GM23248 (cell line): ENCODE measurements at regions not wholly inside any gene's neighbourhood (a gene's known extent, or its start where the extent isn't known, plus 50 kb on each side); places are given as distances from the start of the nearest gene placed in this dataset.
"Not testable (repeated sequence)": the region's sequence is repeated elsewhere in the genome, so short reads cannot be mapped to it uniquely, and the experiment has no call there.

Experiments
- DNase-seq: peaks from one replicate; pipeline ENCODE4 v3.0.0-alpha.2; 2015
- H2AFZ ChIP-seq: fragments of 200-600 bp; sonication (generic); 2 replicates; pipeline ENCODE4 v1.6.1; 2016; ENCODE audit warnings: antibody characterized with exemption
- H3F3A ChIP-seq: fragments of 200-600 bp; sonication (generic); 2 replicates; pipeline ENCODE4 v1.6.1; 2016; ENCODE audit warnings: mild to moderate bottlenecking, antibody characterized with exemption, mixed run types; ENCODE audit not compliant: insufficient read depth
- H3K27ac ChIP-seq: fragments of 200-600 bp; sonication (generic); 2 replicates; pipeline ENCODE4 v1.5.1; 2016; ENCODE audit warnings: mild to moderate bottlenecking
- H3K27me3 ChIP-seq: fragments of 200-600 bp; sonication (generic); replicated peaks from 2 replicates; pipeline ENCODE4 v1.6.1; 2016; ENCODE audit warnings: mild to moderate bottlenecking; ENCODE audit not compliant: insufficient read depth
- H3K36me3 ChIP-seq: fragments of 200-600 bp; sonication (generic); 2 replicates; pipeline ENCODE4 v1.6.1; 2016; ENCODE audit warnings: low read depth, mild to moderate bottlenecking
- H3K4me1 ChIP-seq: fragments of 200-600 bp; sonication (generic); 2 replicates; pipeline ENCODE4 v1.6.1; 2016; ENCODE audit warnings: mild to moderate bottlenecking; ENCODE audit not compliant: insufficient read depth
- H3K4me2 ChIP-seq: fragments of 200-600 bp; sonication (generic); one replicate; pipeline ENCODE4 v1.6.1; 2016; ENCODE audit warnings: mild to moderate bottlenecking; ENCODE audit not compliant: unreplicated experiment
- H3K4me3 ChIP-seq: fragments of 200-600 bp; sonication (generic); 2 replicates; pipeline ENCODE4 v1.5.1; 2016; ENCODE audit warnings: mild to moderate bottlenecking
- H3K79me2 ChIP-seq: fragments of 200-600 bp; sonication (generic); 2 replicates; pipeline ENCODE4 v1.6.1; 2016; ENCODE audit warnings: mild to moderate bottlenecking; ENCODE audit not compliant: insufficient read depth
- H3K9ac ChIP-seq: fragments of 200-600 bp; sonication (generic); 2 replicates; pipeline ENCODE4 v1.6.1; 2016; ENCODE audit warnings: mild to moderate bottlenecking
- H3K9me2 ChIP-seq: fragments of 200-600 bp; sonication (generic); 2 replicates; pipeline ENCODE4 v1.6.1; 2016; ENCODE audit warnings: mixed run types, mild to moderate bottlenecking, moderate library complexity; ENCODE audit not compliant: insufficient read depth
- H3K9me3 ChIP-seq: fragments of 200-600 bp; sonication (generic); one replicate; pipeline ENCODE4 v1.6.1; 2017; ENCODE audit warnings: low read depth
- H4K20me1 ChIP-seq: fragments of 200-600 bp; sonication (generic); 2 replicates; pipeline ENCODE4 v1.6.0; 2016; ENCODE audit not compliant: insufficient read depth
- EZH2 ChIP-seq: fragments of 200-600 bp; sonication (generic); IDR thresholded peaks from 2 replicates; pipeline ENCODE4 v1.6.1; 2018; ENCODE audit warnings: antibody characterized with exemption, mild to moderate bottlenecking; ENCODE audit not compliant: insufficient read depth, poor library complexity, severe bottlenecking
- EZH2phosphoT487 ChIP-seq: fragments of 200-600 bp; sonication (generic); IDR thresholded peaks from 2 replicates; pipeline ENCODE4 v1.6.1; 2018; ENCODE audit warnings: antibody characterized with exemption, moderate library complexity, mild to moderate bottlenecking, low read depth; ENCODE audit not compliant: insufficient read depth
- WGBS, 2 experiments: methylation state at CpG; one replicate each; pipeline ENCODE4 v1.1.6; 2015 to 2017; ENCODE audit warnings: low lambda C conversion rate in 2 of 2, low coverage in 1 of 2; ENCODE audit errors: missing lambda C conversion rate in 2 of 2; 5-methylcytosine and 5-hydroxymethylcytosine counted together
- in situ Hi-C: fragments of 300-500 bp; cut with MboI; formaldehyde crosslinking; loops from 2 replicates; pipeline ENCODE4 v1.15.0; 2020

DNA sequence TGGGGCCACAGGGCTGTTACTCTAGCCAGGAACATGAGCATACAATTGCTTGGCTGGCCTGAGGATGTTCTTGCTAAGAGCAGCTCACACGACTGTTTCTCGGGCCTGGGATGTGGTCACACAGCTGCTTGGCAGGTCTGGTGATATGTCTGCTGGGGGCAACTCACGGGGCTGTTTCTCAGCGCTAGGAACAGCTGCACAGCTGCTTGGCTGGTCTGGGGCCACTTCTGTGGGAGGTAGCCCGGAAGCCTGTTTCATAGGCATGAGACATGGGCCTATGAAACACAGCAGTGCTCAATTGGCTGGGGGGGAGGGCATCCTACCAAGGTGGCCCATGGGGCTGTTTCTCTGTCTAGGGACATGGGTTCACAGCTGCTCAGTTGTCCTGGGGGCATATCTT is 73.4 kb upstream of the DDHD1 start:
- no peaks in the 10 kb centered on the region for H4K20me1 ChIP-seq
- H3K9me2 ChIP-seq = no peaks in the 10 kb centered on the region
- H3K4me1 ChIP-seq = no peaks in the 10 kb centered on the region
- TF ChIP-seq EZH2 = no peak
- no peak for TF ChIP-seq EZH2phosphoT487
- DNase-seq = no peak
- H3K27me3 ChIP-seq = no peaks in the 10 kb centered on the region; the same call in 1 of the 2 replicates
- no peaks in the 10 kb centered on the region for H3K9me3 ChIP-seq
- no peak overlapping the region for H3K9ac ChIP-seq
- in situ Hi-C loops = no loop called here
- H3K4me2 ChIP-seq = no peak overlapping the region
- no peaks in the 10 kb centered on the region for H3K79me2 ChIP-seq
- no peak overlapping the region for H2AFZ ChIP-seq
- WGBS, 2 experiments = 28 to 30% methylated on average over 5 of the region's 5 CpGs
- H3F3A ChIP-seq = no peaks in the 10 kb centered on the region
- H3K27ac ChIP-seq = no peak overlapping the region
- H3K4me3 ChIP-seq = no peak overlapping the region
- H3K36me3 ChIP-seq = no peaks in the 10 kb centered on the region

DNA sequence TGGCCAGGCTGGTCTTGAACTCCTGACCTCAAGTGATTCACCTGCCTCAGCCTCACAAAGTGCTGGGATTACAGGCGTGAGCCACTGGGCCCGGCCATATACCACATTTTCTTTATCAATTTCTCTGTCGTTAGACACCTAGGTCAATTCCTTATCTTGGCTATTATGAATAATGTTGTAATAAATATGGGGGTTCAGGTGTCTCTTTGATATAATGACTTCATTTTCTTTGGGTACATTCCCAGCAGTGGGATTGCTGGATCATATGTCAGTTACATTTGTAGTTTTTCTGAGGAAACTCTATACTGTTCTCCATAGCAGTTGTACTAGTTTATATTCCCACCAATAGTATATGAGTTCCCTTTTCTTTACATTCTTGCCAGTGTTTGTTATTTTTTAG is 67.8 kb upstream of the DDHD1 start:
- 74 to 83% methylated on average over 3 of the region's 3 CpGs for WGBS, 2 experiments

GRCh38 chr14:53218161-53218560 is 65.0 kb upstream of the DDHD1 start:
- H3K4me3 ChIP-seq = peak overlapping the region; percentile 70
- no peak for TF ChIP-seq EZH2phosphoT487
- no peak for TF ChIP-seq EZH2
- in situ Hi-C loops = no loop called here
- no peaks in the 10 kb centered on the region for H3K9me2 ChIP-seq
- no peaks in the 10 kb centered on the region for H3K36me3 ChIP-seq
- no peaks in the 10 kb centered on the region for H4K20me1 ChIP-seq
- no peaks in the 10 kb centered on the region for H3K27me3 ChIP-seq
- H3K4me2 ChIP-seq = peak overlapping the region; percentile 76
- no peaks in the 10 kb centered on the region for H3K79me2 ChIP-seq
- H2AFZ ChIP-seq = peak overlapping the region; percentile 88
- no peaks in the 10 kb centered on the region for H3K4me1 ChIP-seq
- 45 to 53% methylated on average over 2 of the region's 2 CpGs for WGBS, 2 experiments
- DNase-seq = no peak
- no peaks in the 10 kb centered on the region for H3F3A ChIP-seq
- H3K9me3 ChIP-seq = no peaks in the 10 kb centered on the region
- H3K27ac ChIP-seq = no peak overlapping the region
- H3K9ac ChIP-seq = peak overlapping the region; percentile 55

More for the DNA sequence above, 67.8 kb upstream of the DDHD1 start:
- no peak overlapping the region for H3K27ac ChIP-seq
- no peak overlapping the region for H3K4me3 ChIP-seq
- in situ Hi-C loops = no loop called here
- H2AFZ ChIP-seq = no peak overlapping the region
- no peaks in the 10 kb centered on the region for H3K9me2 ChIP-seq
- H3K36me3 ChIP-seq = no peaks in the 10 kb centered on the region
- DNase-seq = no peak
- H3K9ac ChIP-seq = no peak overlapping the region
- H3K27me3 ChIP-seq = no peaks in the 10 kb centered on the region
- H3F3A ChIP-seq = no peaks in the 10 kb centered on the region
- no peaks in the 10 kb centered on the region for H3K4me1 ChIP-seq
- H4K20me1 ChIP-seq = no peaks in the 10 kb centered on the region
- no peaks in the 10 kb centered on the region for H3K9me3 ChIP-seq
- H3K79me2 ChIP-seq = no peaks in the 10 kb centered on the region
- TF ChIP-seq EZH2 (no peak), EZH2phosphoT487 (no peak)
- H3K4me2 ChIP-seq = no peak overlapping the region

GRCh38 chr14:53217316-53217994 is 64.3 kb upstream of the DDHD1 start:
- H3K9ac ChIP-seq = peak overlapping the region; percentile 55
- DNase-seq = peak; percentile 76
- in situ Hi-C loops = no loop called here
- no peaks in the 10 kb centered on the region for H3K9me3 ChIP-seq
- no peaks in the 10 kb centered on the region for H4K20me1 ChIP-seq
- H2AFZ ChIP-seq = peak overlapping the region; percentile 88
- TF ChIP-seq EZH2 (no peak), EZH2phosphoT487 (no peak)
- no peaks in the 10 kb centered on the region for H3F3A ChIP-seq
- no peaks in the 10 kb centered on the region for H3K4me1 ChIP-seq
- no peaks in the 10 kb centered on the region for H3K36me3 ChIP-seq
- peak overlapping the region; percentile 76 for H3K4me2 ChIP-seq
- 0 to 1% methylated on average over 26 to 31 of the region's 39 CpGs for WGBS, 2 experiments
- H3K27ac ChIP-seq = no peak overlapping the region
- no peaks in the 10 kb centered on the region for H3K27me3 ChIP-seq
- H3K9me2 ChIP-seq = no peaks in the 10 kb centered on the region
- H3K4me3 ChIP-seq = peak overlapping the region; percentile 70
- no peaks in the 10 kb centered on the region for H3K79me2 ChIP-seq

GRCh38 chr14:53216955-53217315 is 63.8 kb upstream of the DDHD1 start:
- DNase-seq = not testable (repeated sequence)

GRCh38 chr14:53216478-53216877 is 63.4 kb upstream of the DDHD1 start:
- H2AFZ ChIP-seq, H3K9ac ChIP-seq, H3K9me2 ChIP-seq, H3K27ac ChIP-seq, H3K27me3 ChIP-seq, H3K79me2 ChIP-seq, in situ Hi-C loops, DNase-seq, H3K4me3 ChIP-seq, H3K4me1 ChIP-seq, H4K20me1 ChIP-seq, H3K9me3 ChIP-seq, H3K4me2 ChIP-seq, H3K36me3 ChIP-seq, H3F3A ChIP-seq: not testable (repeated sequence)
- 92 to 93% methylated on average over 11 of the region's 11 CpGs for WGBS, 2 experiments

More at GRCh38 chr14:53216955-53217315, 63.8 kb upstream of the DDHD1 start:
- H3F3A ChIP-seq, H3K9me3 ChIP-seq, H3K4me1 ChIP-seq, H3K27ac ChIP-seq, H4K20me1 ChIP-seq, H3K9ac ChIP-seq, H3K36me3 ChIP-seq, H3K79me2 ChIP-seq, H3K27me3 ChIP-seq, H3K9me2 ChIP-seq, in situ Hi-C loops: not testable (repeated sequence)
- H3K4me3 ChIP-seq = peak overlapping the region; percentile 70
- peak overlapping the region; percentile 76 for H3K4me2 ChIP-seq
- peak overlapping the region; percentile 88 for H2AFZ ChIP-seq
- 92 to 100% methylated on average over 1 of the region's 1 CpG for WGBS, 2 experiments
